ENCODE measurements at regions not wholly inside any gene's neighbourhood (a gene's known extent, or its start where the extent isn't known, plus 50 kb on each side); places are given as distances from the start of the nearest gene placed in this dataset.
"Not testable (repeated sequence)": the region's sequence is repeated elsewhere in the genome, so short reads cannot be mapped to it uniquely, and the experiment has no call there.

- Histone ChIP-seq H3K36me3 (no peaks in the 10 kb centered on the region), H3K4me3 (no peak overlapping the region), H3K4me1 (no peaks in the 10 kb centered on the region), H3K27ac (no peak overlapping the region), H3K9me3 (peaks cover 0 to 8% (median 5%) of the 10 kb centered on the region in 8 donors), H3K27me3 (replicated peaks in 1 of 7) (peaks cover 0 to 9% (median 0%) of the 10 kb centered on the region in 7 donors)
- TF ChIP-seq CTCF (IDR thresholded peaks at IDR 0.05 in 8 of 11, conservative IDR thresholded peaks at IDR 0.05 in 3 of 11) (no peak), POLR2AphosphoS5 (IDR thresholded peaks at IDR 0.05) (no peak), POLR2A (IDR thresholded peaks at IDR 0.05) (no peak)
- intact Hi-C loops (cut with DNase I; ENCODE audit: low total_unique reads), result no loop called here
- no peak for DNase-seq
- 87 to 90% (median 88%) methylated on average over 8 of the region's 8 CpGs for WGBS, 5 donors
Measured at GRCh38 chr10:21449288-21449966, 76.1 kb downstream of the SKIDA1 start.

- intact Hi-C loops (cut with DNase I; ENCODE audit: low total_unique reads), result no loop called here
- 83 to 94% (median 91%) methylated on average over 1 of the region's 1 CpG for WGBS, 5 donors
Measured at GRCh38 chr10:21445163-21445562, 80.3 kb downstream of the SKIDA1 start.

GRCh38 chr10:21441625-21442024 is 83.9 kb downstream of the SKIDA1 start:
- intact Hi-C loops (cut with DNase I; ENCODE audit: low total_unique reads), result no loop called here
- Histone ChIP-seq H3K4me3 (no peak overlapping the region), H3K27ac (no peak overlapping the region), H3K27me3 (replicated peaks in 1 of 7) (no peaks in the 10 kb centered on the region), H3K36me3 (no peaks in the 10 kb centered on the region), H3K4me1 (no peaks in the 10 kb centered on the region), H3K9me3 (no peaks in the 10 kb centered on the region)
- no peak for TF ChIP-seq POLR2AphosphoS5 (IDR thresholded peaks at IDR 0.05)
- TF ChIP-seq POLR2A (IDR thresholded peaks at IDR 0.05), result no peak
- no peak for TF ChIP-seq CTCF (IDR thresholded peaks at IDR 0.05 in 8 of 11, conservative IDR thresholded peaks at IDR 0.05 in 3 of 11)
- WGBS, 5 donors, result 77 to 91% (median 86%) methylated on average over 2 of the region's 2 CpGs
- DNase-seq, result no peak

More at GRCh38 chr10:21445163-21445562, 80.3 kb downstream of the SKIDA1 start:
- H3K27ac ChIP-seq, result no peak overlapping the region
- TF ChIP-seq POLR2AphosphoS5 (IDR thresholded peaks at IDR 0.05) (no peak), POLR2A (IDR thresholded peaks at IDR 0.05) (no peak)
- no peak for DNase-seq
- H3K9me3 ChIP-seq, result peaks cover 0 to 8% (median 5%) of the 10 kb centered on the region in 8 donors
- no peak overlapping the region for H3K4me3 ChIP-seq
- H3K27me3 ChIP-seq (replicated peaks in 1 of 7), result no peaks in the 10 kb centered on the region
- H3K4me1 ChIP-seq, result no peaks in the 10 kb centered on the region
- no peaks in the 10 kb centered on the region for H3K36me3 ChIP-seq

GRCh38 chr10:21438914-21439313 is 86.6 kb downstream of the SKIDA1 start:
- intact Hi-C loops (cut with DNase I; ENCODE audit: low total_unique reads); H3K9me3 ChIP-seq; DNase-seq; H3K4me3 ChIP-seq; H3K4me1 ChIP-seq; H3K27ac ChIP-seq; H3K27me3 ChIP-seq (replicated peaks in 1 of 7); H3K36me3 ChIP-seq: not testable (repeated sequence)
- WGBS, 5 donors, result 73 to 91% (median 81%) methylated on average over 10 of the region's 10 CpGs

GRCh38 chr10:21437770-21438382 is 87.6 kb downstream of the SKIDA1 start:
- intact Hi-C loops (cut with DNase I; ENCODE audit: low total_unique reads), result no loop called here

More at GRCh38 chr10:21437770-21438382, 87.6 kb downstream of the SKIDA1 start:
- no peak overlapping the region for H3K27ac ChIP-seq
- no peaks in the 10 kb centered on the region for H3K27me3 ChIP-seq (replicated peaks in 1 of 7)
- DNase-seq, result no peak
- 80 to 94% (median 89%) methylated on average over 8 of the region's 8 CpGs for WGBS, 5 donors
- no peaks in the 10 kb centered on the region for H3K4me1 ChIP-seq
- TF ChIP-seq POLR2A (IDR thresholded peaks at IDR 0.05) (no peak), CTCF (IDR thresholded peaks at IDR 0.05 in 8 of 11, conservative IDR thresholded peaks at IDR 0.05 in 3 of 11) (no peak), POLR2AphosphoS5 (IDR thresholded peaks at IDR 0.05) (no peak)
- no peaks in the 10 kb centered on the region for H3K36me3 ChIP-seq
- H3K9me3 ChIP-seq, result no peaks in the 10 kb centered on the region
- no peak overlapping the region for H3K4me3 ChIP-seq
